HG03558 (cell line): ENCODE measurements at regions not wholly inside any gene's neighbourhood (a gene's known extent, or its start where the extent isn't known, plus 50 kb on each side); places are given as distances from the start of the nearest gene placed in this dataset.

Source experiments
- ATAC-seq: cut with Tn5 transposase; IDR thresholded peaks from one replicate; pipeline ENCODE4 v1.9.1; 2021; ENCODE audit warnings: moderate number of reproducible peaks; ENCODE audit not compliant: unreplicated experiment; ENCODE audit errors: extremely low read depth

- no peak for ATAC-seq
Observed at GRCh38 chr13:76175961-76176725, 540.0 kb downstream of the LMO7 start.

- no peak for ATAC-seq
Observed at GRCh38 chr13:76168661-76169060, 532.5 kb downstream of the LMO7 start.

- ATAC-seq: no peak
Observed at GRCh38 chr13:76164290-76164689, 528.2 kb downstream of the LMO7 start.

GRCh38 chr13:76163761-76164160 is 527.6 kb downstream of the LMO7 start:
- ATAC-seq: no peak

- ATAC-seq: no peak
Observed at GRCh38 chr13:76160961-76161925, 525.1 kb downstream of the LMO7 start.

- ATAC-seq: no peak
Observed at GRCh38 chr13:76160506-76160905, 524.4 kb downstream of the LMO7 start.

GRCh38 chr13:76157926-76158325 is 521.8 kb downstream of the LMO7 start:
- ATAC-seq: no peak

- no peak for ATAC-seq
Observed at GRCh38 chr13:76153239-76153638, 517.1 kb downstream of the LMO7 start.

- no peak for ATAC-seq
Observed at GRCh38 chr13:76148926-76149325, 512.8 kb downstream of the LMO7 start.

GRCh38 chr13:76148374-76148773 is 512.2 kb downstream of the LMO7 start:
- no peak for ATAC-seq

- ATAC-seq: no peak
Observed at GRCh38 chr13:76132532-76132931, 496.4 kb downstream of the LMO7 start.

- no peak for ATAC-seq
Observed at GRCh38 chr13:76131551-76131950, 495.4 kb downstream of the LMO7 start.

- no peak for ATAC-seq
Observed at GRCh38 chr13:76129305-76130000, 493.3 kb downstream of the LMO7 start.

- no peak for ATAC-seq
Observed at GRCh38 chr13:76127922-76128321, 491.8 kb downstream of the LMO7 start.

- no peak for ATAC-seq
Observed at GRCh38 chr13:76123548-76123947, 487.4 kb downstream of the LMO7 start.

- ATAC-seq: no peak
Observed at GRCh38 chr13:76116751-76117360, 480.7 kb downstream of the LMO7 start.

GRCh38 chr13:76106763-76107162 is 470.6 kb downstream of the LMO7 start:
- ATAC-seq: no peak

GRCh38 chr13:76094645-76095044 is 458.5 kb downstream of the LMO7 start:
- ATAC-seq: no peak

GRCh38 chr13:76091076-76091475 is 454.9 kb downstream of the LMO7 start:
- no peak for ATAC-seq

GRCh38 chr13:76086729-76087128 is 450.6 kb downstream of the LMO7 start:
- ATAC-seq: no peak
